ENCODE measurements at regions not wholly inside any gene's neighbourhood (a gene's known extent, or its start where the extent isn't known, plus 50 kb on each side); places are given as distances from the start of the nearest gene placed in this dataset.

- Histone ChIP-seq H3K27ac (ENCODE audit: low read length) (no peak overlapping the region), H3K9me3 (ENCODE audit: insufficient read depth, low read length) (no peaks in the 10 kb centered on the region), H3K4me1 (ENCODE audit: low read length) (no peaks in the 10 kb centered on the region), H3K27me3 (ENCODE audit: low read depth, low read length) (no peaks in the 10 kb centered on the region), H4K20me1 (ENCODE audit: insufficient read depth, low read length) (no peaks in the 10 kb centered on the region), H2AFZ (ENCODE audit: low read depth, low read length) (no peak overlapping the region), H3K79me2 (ENCODE audit: low read length) (no peaks in the 10 kb centered on the region), H3K36me3 (replicated peaks; ENCODE audit: low read depth, low read length) (no peaks in the 10 kb centered on the region), H3K9ac (ENCODE audit: low read length) (no peak overlapping the region), H3K4me2 (ENCODE audit: low read length) (no peak overlapping the region), H3K4me3 (ENCODE audit: low read length) (no peak overlapping the region)
- no peak for TF ChIP-seq CTCF (IDR thresholded peaks at IDR 0.05; ENCODE audit: low read depth, low read length)
- TF ChIP-seq EZH2phosphoT487 (IDR thresholded peaks at IDR 0.05; ENCODE audit: low read depth), result no peak
Measured at GRCh38 chr17:63125987-63126386, 160.0 kb downstream of the TANC2 start.

- Histone ChIP-seq H3K4me1 (ENCODE audit: low read length) (no peaks in the 10 kb centered on the region), H3K9me3 (ENCODE audit: insufficient read depth, low read length) (no peaks in the 10 kb centered on the region), H3K27ac (ENCODE audit: low read length) (no peak overlapping the region), H3K36me3 (replicated peaks; ENCODE audit: low read depth, low read length) (no peaks in the 10 kb centered on the region), H4K20me1 (ENCODE audit: insufficient read depth, low read length) (no peaks in the 10 kb centered on the region), H3K4me3 (ENCODE audit: low read length) (no peak overlapping the region), H3K27me3 (ENCODE audit: low read depth, low read length) (no peaks in the 10 kb centered on the region), H3K9ac (ENCODE audit: low read length) (no peak overlapping the region), H2AFZ (ENCODE audit: low read depth, low read length) (no peak overlapping the region), H3K4me2 (ENCODE audit: low read length) (no peak overlapping the region), H3K79me2 (ENCODE audit: low read length) (no peaks in the 10 kb centered on the region)
- TF ChIP-seq CTCF (IDR thresholded peaks at IDR 0.05; ENCODE audit: low read depth, low read length), result no peak
- no peak for TF ChIP-seq EZH2phosphoT487 (IDR thresholded peaks at IDR 0.05; ENCODE audit: low read depth)
Measured at GRCh38 chr17:63126607-63127006, 160.6 kb downstream of the TANC2 start.

GRCh38 chr17:63132459-63132911 lies 166.4 kb downstream of the TANC2 start:
- TF ChIP-seq CTCF (IDR thresholded peaks at IDR 0.05; ENCODE audit: low read depth, low read length) (no peak), EZH2phosphoT487 (IDR thresholded peaks at IDR 0.05; ENCODE audit: low read depth) (no peak)
- Histone ChIP-seq H2AFZ (ENCODE audit: low read depth, low read length) (no peak overlapping the region), H3K36me3 (replicated peaks; ENCODE audit: low read depth, low read length) (no peaks in the 10 kb centered on the region), H3K4me1 (ENCODE audit: low read length) (peaks cover 10% of the 10 kb centered on the region), H3K9ac (ENCODE audit: low read length) (no peak overlapping the region), H3K27ac (ENCODE audit: low read length) (no peak overlapping the region), H3K9me3 (ENCODE audit: insufficient read depth, low read length) (no peaks in the 10 kb centered on the region), H3K27me3 (ENCODE audit: low read depth, low read length) (no peaks in the 10 kb centered on the region), H3K79me2 (ENCODE audit: low read length) (no peaks in the 10 kb centered on the region), H3K4me2 (ENCODE audit: low read length) (no peak overlapping the region), H3K4me3 (ENCODE audit: low read length) (no peak overlapping the region), H4K20me1 (ENCODE audit: insufficient read depth, low read length) (no peaks in the 10 kb centered on the region)

- TF ChIP-seq EZH2phosphoT487 (IDR thresholded peaks at IDR 0.05; ENCODE audit: low read depth) (no peak), CTCF (IDR thresholded peaks at IDR 0.05; ENCODE audit: low read depth, low read length) (no peak)
- H3K27ac ChIP-seq (ENCODE audit: low read length), result no peak overlapping the region
Measured at GRCh38 chr17:63133491-63133890, 167.5 kb downstream of the TANC2 start.

More at GRCh38 chr17:63133491-63133890, 167.5 kb downstream of the TANC2 start:
- Histone ChIP-seq H3K79me2 (ENCODE audit: low read length) (no peaks in the 10 kb centered on the region), H3K9ac (ENCODE audit: low read length) (no peak overlapping the region), H3K36me3 (replicated peaks; ENCODE audit: low read depth, low read length) (no peaks in the 10 kb centered on the region), H3K4me1 (ENCODE audit: low read length) (peaks cover 15% of the 10 kb centered on the region), H2AFZ (ENCODE audit: low read depth, low read length) (no peak overlapping the region), H4K20me1 (ENCODE audit: insufficient read depth, low read length) (no peaks in the 10 kb centered on the region), H3K9me3 (ENCODE audit: insufficient read depth, low read length) (no peaks in the 10 kb centered on the region), H3K4me3 (ENCODE audit: low read length) (no peak overlapping the region), H3K27me3 (ENCODE audit: low read depth, low read length) (no peaks in the 10 kb centered on the region), H3K4me2 (ENCODE audit: low read length) (no peak overlapping the region)

Measured in OCI-LY3 (cell line).